HepG2 (cell line): ENCODE measurements at regions not wholly inside any gene's neighbourhood (a gene's known extent, or its start where the extent isn't known, plus 50 kb on each side); places are given as distances from the start of the nearest gene placed in this dataset.

ENCODE experiments used
- ATAC-seq: fragments of 200-7000 bp; cut with Tn5 transposase; 3 replicates; pipeline ENCODE4 v1.9.1; 2020; ENCODE audit warnings: mild to moderate bottlenecking, moderate library complexity
- BruUV-seq: library from RNA; stranded (reverse); fragments of 400-500 nt; replicated peaks from 2 replicates; lab custom pipeline; 2021; lab: Mats Ljungman, UMichigan
- CTCF ChIA-PET: fragments of 300-600 bp; formaldehyde crosslinking; extraction: SDS; loops from one replicate; lab custom pipeline; 2021; ENCODE audit warnings: low total read pairs, inconsistent platforms, low intra/inter-chr PET ratio; lab: Yijun Ruan, JAX
- POLR2A ChIA-PET: fragments of 350-600 bp; sonication (Branson Sonifier 250); formaldehyde crosslinking; loops from one replicate; lab custom pipeline; 2020; ENCODE audit warnings: antibody characterized with exemption, inconsistent platforms; lab: Yijun Ruan, JAX
- DNase-seq: peaks from one replicate; pipeline ENCODE4 v3.0.0-alpha.2; 2015; ENCODE audit warnings: low spot score
- FAIRE-seq: peaks from 3 replicates; lab custom pipeline; 2011; peaks lifted over from hg19 to GRCh38; lab: Jason Lieb, UNC
- H2AFZ ChIP-seq: one replicate; pipeline ENCODE4 v1.6.1; 2011; ENCODE audit warnings: low read length, inconsistent platforms
- H3K27ac ChIP-seq: fragments of 300-600 bp; 3 replicates; pipeline ENCODE4 v1.8.0; 2011; ENCODE audit warnings: mixed run types, mild to moderate bottlenecking, mixed read lengths, low read length, inconsistent platforms; ENCODE audit not compliant: insufficient read depth; ENCODE audit errors: extremely low read length
- H3K27me3 ChIP-seq, 2 experiments: fragments of 200-600 bp in 1 of 2; 2 replicates in 1 of 2; 3 replicates in 1 of 2; pipeline versions ENCODE4 v1.6.0 to v1.8.0; 2011; ENCODE audit warnings: low read length in 2 of 2, mild to moderate bottlenecking in 2 of 2, moderate library complexity in 2 of 2, inconsistent platforms in 1 of 2; ENCODE audit not compliant: insufficient read depth in 2 of 2, control insufficient read depth in 1 of 2
- H3K36me3 ChIP-seq, 2 experiments: fragments of 200-600 bp in 1 of 2; replicated peaks in 1 of 2; 2 replicates in 1 of 2; 3 replicates in 1 of 2; pipeline versions ENCODE4 v1.5.1 to v1.8.0; 2011; ENCODE audit warnings: low read length in 2 of 2, inconsistent platforms in 1 of 2; ENCODE audit not compliant: insufficient read depth in 2 of 2, control insufficient read depth in 1 of 2
- H3K4me1 ChIP-seq: 2 replicates; pipeline ENCODE4 v1.5.1; 2012; ENCODE audit warnings: low read length, inconsistent platforms; ENCODE audit not compliant: insufficient read depth
- H3K4me2 ChIP-seq: 2 replicates; pipeline ENCODE4 v1.6.0; 2011; ENCODE audit warnings: low read depth, low read length, inconsistent platforms
- H3K4me3 ChIP-seq, 3 experiments: fragments of 200-600 bp in 1 of 3; sonication (generic), shearing (Covaris generic) in 1 of 3; replicated peaks in 1 of 3; 2 replicates each; pipeline ENCODE4 v1.5.1; 2011 to 2016; ENCODE audit warnings: low read length in 3 of 3, inconsistent platforms in 2 of 3, low read depth in 2 of 3, mild to moderate bottlenecking in 2 of 3, control low read depth in 1 of 3, mixed read lengths in 1 of 3; ENCODE audit not compliant: insufficient read depth in 1 of 3
- H3K79me2 ChIP-seq: one replicate; pipeline ENCODE4 v1.6.1; 2011; ENCODE audit warnings: low read length, inconsistent platforms; ENCODE audit not compliant: insufficient read depth
- H3K9ac ChIP-seq: 2 replicates; pipeline ENCODE4 v1.6.0; 2011; ENCODE audit warnings: mild to moderate bottlenecking, low read depth, low read length, inconsistent platforms; ENCODE audit not compliant: insufficient read depth
- H3K9me3 ChIP-seq: 2 replicates; pipeline ENCODE4 v1.5.1; 2012; ENCODE audit warnings: mild to moderate bottlenecking, low read length
- H4K20me1 ChIP-seq: 2 replicates; pipeline ENCODE4 v1.6.0; 2011; ENCODE audit warnings: inconsistent platforms, mild to moderate bottlenecking, low read length, moderate library complexity; ENCODE audit not compliant: insufficient read depth
- BATF2 ChIP-seq: sonication (generic); formaldehyde crosslinking; IDR thresholded peaks from 2 replicates; pipeline ENCODE4 v1.8.0; 2022; ENCODE audit warnings: mild to moderate bottlenecking, missing genetic modification reagents, moderate library complexity
- DDIT3 ChIP-seq: sonication (generic); formaldehyde crosslinking; IDR thresholded peaks from 2 replicates; pipeline ENCODE4 v1.4.0; 2020; ENCODE audit warnings: mild to moderate bottlenecking, missing genetic modification reagents
- IKZF4 ChIP-seq: sonication (generic); formaldehyde crosslinking; IDR thresholded peaks from 2 replicates; pipeline ENCODE4 v1.5.1; 2020; ENCODE audit warnings: borderline replicate concordance, mild to moderate bottlenecking, low read depth, missing genetic modification reagents; ENCODE audit errors: not compliant biosample characterization
- IKZF5 ChIP-seq: IDR thresholded peaks from 2 replicates; pipeline ENCODE4 v1.6.1; 2018; ENCODE audit warnings: missing genetic modification reagents, mild to moderate bottlenecking, missing compliant biosample characterization
- MATR3 ChIP-seq: sonication (generic); formaldehyde crosslinking; IDR thresholded peaks from 2 replicates; pipeline ENCODE4 v1.4.0; 2020; ENCODE audit warnings: missing genetic modification reagents
- NR2F1 ChIP-seq, 2 experiments: fragments of 450-650 bp in 1 of 2; formaldehyde crosslinking in 1 of 2; IDR thresholded peaks; 2 replicates each; pipeline versions ENCODE4 v1.5.0 to v1.6.1; 2016 to 2020; ENCODE audit warnings: mild to moderate bottlenecking in 1 of 2, missing compliant biosample characterization in 1 of 2, missing genetic modification reagents in 1 of 2, moderate library complexity in 1 of 2
- RBAK ChIP-seq: sonication (generic); formaldehyde crosslinking; IDR thresholded peaks from 2 replicates; pipeline ENCODE4 v1.5.1; 2020; ENCODE audit warnings: mild to moderate bottlenecking, missing genetic modification reagents
- TCF7 ChIP-seq: sonication (generic); IDR thresholded peaks from 2 replicates; pipeline ENCODE4 v1.6.1; 2016; ENCODE audit warnings: antibody characterized with exemption, low read depth
- THAP7 ChIP-seq: sonication (generic); formaldehyde crosslinking; IDR thresholded peaks from 2 replicates; pipeline ENCODE4 v1.8.1; 2023; ENCODE audit warnings: mild to moderate bottlenecking, missing genetic modification reagents
- XRCC5 ChIP-seq: fragments of 200-400 bp; formaldehyde crosslinking; optimal IDR thresholded peaks from 2 replicates; pipeline ENCODE3; 2017; ENCODE audit warnings: mild to moderate bottlenecking, low read length
- ZBTB38 ChIP-seq: sonication (generic); formaldehyde crosslinking; IDR thresholded peaks from 2 replicates; pipeline ENCODE4 v1.5.1; 2020; ENCODE audit warnings: mild to moderate bottlenecking, missing genetic modification reagents
- ZMYM4 ChIP-seq: sonication (generic); formaldehyde crosslinking; IDR thresholded peaks from 2 replicates; pipeline ENCODE4 v1.8.1; 2023; ENCODE audit warnings: mild to moderate bottlenecking, missing genetic modification reagents
- ZNF274 ChIP-seq: sonication (generic); formaldehyde crosslinking; IDR thresholded peaks from 2 replicates; pipeline ENCODE4 v1.5.1; 2020; ENCODE audit warnings: mild to moderate bottlenecking, missing genetic modification reagents
- WGBS: methylation state at CpG from one replicate; pipeline ENCODE4 v1.1.6; 2017; ENCODE audit warnings: low lambda C conversion rate; 5-methylcytosine and 5-hydroxymethylcytosine counted together
- in situ Hi-C: cut with HindIII; loops from 2 replicates; pipeline ENCODE4 v1.10.0; 2017; ENCODE audit warnings: low pct_unique_long_range_greater_than_20kb; ENCODE audit not compliant: extremely low pct_ligation_motif_present
- intact Hi-C: fragments of 100-400 bp; cut with micrococcal nuclease; formaldehyde crosslinking; loops from one replicate; pipeline ENCODE4 v1.10.0; 2022; ENCODE audit not compliant: unreplicated experiment
- TF ChIP-seq, protein P1 (sequence below): sonication (generic); formaldehyde crosslinking; IDR thresholded peaks from 2 replicates; pipeline ENCODE4 v1.5.1; 2020; ENCODE audit warnings: missing genetic modification reagents, mild to moderate bottlenecking, borderline replicate concordance
- TF ChIP-seq, protein P2 (sequence below): sonication (generic); formaldehyde crosslinking; IDR thresholded peaks from 2 replicates; pipeline ENCODE4 v1.5.1; 2020; ENCODE audit warnings: mild to moderate bottlenecking, missing genetic modification reagents, borderline replicate concordance

DNA sequence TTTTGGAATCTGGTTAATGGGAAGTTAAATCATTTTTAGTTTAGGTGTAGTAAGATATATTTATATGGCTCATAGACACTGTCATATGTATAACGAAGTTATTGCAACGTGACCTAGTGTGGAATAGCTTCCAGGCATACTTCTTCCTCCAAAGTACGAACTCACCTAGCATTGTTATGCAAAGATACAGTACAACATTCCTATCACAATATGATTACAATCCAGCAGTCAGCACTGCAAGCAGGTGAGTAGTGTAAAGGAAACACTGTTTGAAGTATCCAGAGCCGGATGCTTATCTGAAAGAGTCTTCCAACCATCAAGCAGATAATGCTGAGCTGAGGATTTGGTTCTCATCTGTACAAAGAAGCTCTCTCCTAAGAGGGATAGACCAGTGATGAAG, 754.4 kb upstream of the IGFBP3 start:
- no TSS peak for BruUV-seq
- Histone ChIP-seq H3K4me1 (no peaks in the 10 kb centered on the region), H3K9me3 (no peaks in the 10 kb centered on the region), H2AFZ (no peak overlapping the region), H3K36me3 (no peaks in the 10 kb centered on the region), H3K9ac (no peak overlapping the region), H3K27ac (no peak overlapping the region), H3K4me3 (no peak overlapping the region), H3K79me2 (no peaks in the 10 kb centered on the region), H3K4me2 (no peak overlapping the region), H3K27me3 (no peaks in the 10 kb centered on the region), H4K20me1 (no peaks in the 10 kb centered on the region)
- ChIA-PET CTCF (no interaction called here), POLR2A (no interaction called here)
- FAIRE-seq (no peak), ATAC-seq (no peak), DNase-seq (no peak)
- intact Hi-C loops, result no loop called here
- in situ Hi-C loops, result no loop called here
- WGBS, result 2% methylated on average over 4 of the region's 4 CpGs
- TF ChIP-seq, protein P1, sequence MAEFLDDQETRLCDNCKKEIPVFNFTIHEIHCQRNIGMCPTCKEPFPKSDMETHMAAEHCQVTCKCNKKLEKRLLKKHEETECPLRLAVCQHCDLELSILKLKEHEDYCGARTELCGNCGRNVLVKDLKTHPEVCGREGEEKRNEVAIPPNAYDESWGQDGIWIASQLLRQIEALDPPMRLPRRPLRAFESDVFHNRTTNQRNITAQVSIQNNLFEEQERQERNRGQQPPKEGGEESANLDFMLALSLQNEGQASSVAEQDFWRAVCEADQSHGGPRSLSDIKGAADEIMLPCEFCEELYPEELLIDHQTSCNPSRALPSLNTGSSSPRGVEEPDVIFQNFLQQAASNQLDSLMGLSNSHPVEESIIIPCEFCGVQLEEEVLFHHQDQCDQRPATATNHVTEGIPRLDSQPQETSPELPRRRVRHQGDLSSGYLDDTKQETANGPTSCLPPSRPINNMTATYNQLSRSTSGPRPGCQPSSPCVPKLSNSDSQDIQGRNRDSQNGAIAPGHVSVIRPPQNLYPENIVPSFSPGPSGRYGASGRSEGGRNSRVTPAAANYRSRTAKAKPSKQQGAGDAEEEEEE, result no peak
- TF ChIP-seq BATF2 (CRISPR knock-in tag) (no peak), IKZF4 (CRISPR knock-in tag) (no peak), ZMYM4 (no peak), RBAK (CRISPR knock-in tag) (no peak), NR2F1 (CRISPR knock-in tag; IDR thresholded peaks at IDR 0.05) (no peak), IKZF5 (no peak), ZBTB38 (no peak), DDIT3 (no peak), MATR3 (CRISPR knock-in tag) (no peak), TCF7 (no peak), ZNF274 (CRISPR knock-in tag) (no peak), XRCC5 (no peak), THAP7 (no peak)
- TF ChIP-seq, protein P2, sequence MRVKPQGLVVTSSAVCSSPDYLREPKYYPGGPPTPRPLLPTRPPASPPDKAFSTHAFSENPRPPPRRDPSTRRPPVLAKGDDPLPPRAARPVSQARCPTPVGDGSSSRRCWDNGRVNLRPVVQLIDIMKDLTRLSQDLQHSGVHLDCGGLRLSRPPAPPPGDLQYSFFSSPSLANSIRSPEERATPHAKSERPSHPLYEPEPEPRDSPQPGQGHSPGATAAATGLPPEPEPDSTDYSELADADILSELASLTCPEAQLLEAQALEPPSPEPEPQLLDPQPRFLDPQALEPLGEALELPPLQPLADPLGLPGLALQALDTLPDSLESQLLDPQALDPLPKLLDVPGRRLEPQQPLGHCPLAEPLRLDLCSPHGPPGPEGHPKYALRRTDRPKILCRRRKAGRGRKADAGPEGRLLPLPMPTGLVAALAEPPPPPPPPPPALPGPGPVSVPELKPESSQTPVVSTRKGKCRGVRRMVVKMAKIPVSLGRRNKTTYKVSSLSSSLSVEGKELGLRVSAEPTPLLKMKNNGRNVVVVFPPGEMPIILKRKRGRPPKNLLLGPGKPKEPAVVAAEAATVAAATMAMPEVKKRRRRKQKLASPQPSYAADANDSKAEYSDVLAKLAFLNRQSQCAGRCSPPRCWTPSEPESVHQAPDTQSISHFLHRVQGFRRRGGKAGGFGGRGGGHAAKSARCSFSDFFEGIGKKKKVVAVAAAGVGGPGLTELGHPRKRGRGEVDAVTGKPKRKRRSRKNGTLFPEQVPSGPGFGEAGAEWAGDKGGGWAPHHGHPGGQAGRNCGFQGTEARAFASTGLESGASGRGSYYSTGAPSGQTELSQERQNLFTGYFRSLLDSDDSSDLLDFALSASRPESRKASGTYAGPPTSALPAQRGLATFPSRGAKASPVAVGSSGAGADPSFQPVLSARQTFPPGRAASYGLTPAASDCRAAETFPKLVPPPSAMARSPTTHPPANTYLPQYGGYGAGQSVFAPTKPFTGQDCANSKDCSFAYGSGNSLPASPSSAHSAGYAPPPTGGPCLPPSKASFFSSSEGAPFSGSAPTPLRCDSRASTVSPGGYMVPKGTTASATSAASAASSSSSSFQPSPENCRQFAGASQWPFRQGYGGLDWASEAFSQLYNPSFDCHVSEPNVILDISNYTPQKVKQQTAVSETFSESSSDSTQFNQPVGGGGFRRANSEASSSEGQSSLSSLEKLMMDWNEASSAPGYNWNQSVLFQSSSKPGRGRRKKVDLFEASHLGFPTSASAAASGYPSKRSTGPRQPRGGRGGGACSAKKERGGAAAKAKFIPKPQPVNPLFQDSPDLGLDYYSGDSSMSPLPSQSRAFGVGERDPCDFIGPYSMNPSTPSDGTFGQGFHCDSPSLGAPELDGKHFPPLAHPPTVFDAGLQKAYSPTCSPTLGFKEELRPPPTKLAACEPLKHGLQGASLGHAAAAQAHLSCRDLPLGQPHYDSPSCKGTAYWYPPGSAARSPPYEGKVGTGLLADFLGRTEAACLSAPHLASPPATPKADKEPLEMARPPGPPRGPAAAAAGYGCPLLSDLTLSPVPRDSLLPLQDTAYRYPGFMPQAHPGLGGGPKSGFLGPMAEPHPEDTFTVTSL, result no peak
